ENCODE measurements at regions not wholly inside any gene's neighbourhood (a gene's known extent, or its start where the extent isn't known, plus 50 kb on each side); places are given as distances from the start of the nearest gene placed in this dataset.

DNA sequence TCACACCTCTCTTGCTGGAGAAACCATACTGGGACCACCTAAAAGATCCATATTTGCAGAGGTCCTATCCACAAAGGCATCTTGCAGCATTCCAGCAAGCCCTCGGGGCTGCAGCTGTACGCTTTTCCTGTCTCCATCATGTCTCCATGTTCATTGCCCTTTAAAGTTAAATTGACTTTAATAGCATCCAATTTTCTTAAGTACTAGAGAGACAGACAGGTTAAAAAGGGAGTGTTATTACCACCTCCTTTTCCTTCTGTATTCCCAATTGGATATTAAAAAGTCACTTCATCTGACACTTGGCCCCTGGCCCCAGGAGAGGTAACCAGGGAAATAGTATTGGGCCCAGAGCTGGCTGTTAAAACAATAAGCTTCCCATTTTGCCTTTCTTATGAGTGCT is 178.6 kb downstream of the UNC5CL start:
- Histone ChIP-seq H3K9ac (ENCODE audit: low read depth, low read length) (no peak overlapping the region), H3K27ac (ENCODE audit: low read depth, low read length) (no peak overlapping the region), H3K36me3 (ENCODE audit: control insufficient read depth, insufficient read depth, low read length) (no peaks in the 10 kb centered on the region), H3K9me3 (ENCODE audit: control insufficient read depth, insufficient read depth, low read length) (no peaks in the 10 kb centered on the region), H3K4me3 (ENCODE audit: low read depth, low read length) (no peak overlapping the region), H3K27me3 (ENCODE audit: control insufficient read depth, insufficient read depth, low read length) (0 out of 2 replicates have a peak, but pooled peaks cover 3% of the 10 kb centered on the region), H3K4me1 (ENCODE audit: control insufficient read depth, insufficient read depth, low read length) (no peaks in the 10 kb centered on the region)

DNA sequence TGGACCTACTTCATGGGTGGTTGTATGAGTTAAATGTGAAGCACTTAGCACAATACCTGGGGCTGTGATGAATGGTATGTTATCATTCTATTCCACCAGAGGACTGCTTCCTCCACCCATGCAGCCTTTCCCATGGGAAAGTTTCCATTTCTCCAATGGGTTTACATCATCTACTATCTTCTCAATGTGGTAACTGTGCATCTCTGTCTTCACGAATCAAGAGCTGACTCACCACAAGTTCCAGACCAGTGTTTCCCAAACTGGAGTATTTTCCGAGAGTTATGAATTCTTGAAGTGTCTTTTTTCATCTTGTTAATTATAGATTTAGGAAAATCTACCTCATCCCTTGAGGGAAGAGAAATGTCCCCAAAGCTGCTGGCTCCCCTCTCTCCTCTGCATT is 182.8 kb downstream of the UNC5CL start:
- no peak overlapping the region for H3K27ac ChIP-seq (ENCODE audit: low read depth, low read length)
- H3K4me3 ChIP-seq (ENCODE audit: low read depth, low read length): no peak overlapping the region
- no peaks in the 10 kb centered on the region for H3K4me1 ChIP-seq (ENCODE audit: control insufficient read depth, insufficient read depth, low read length)
- no peak overlapping the region for H3K9ac ChIP-seq (ENCODE audit: low read depth, low read length)
- H3K27me3 ChIP-seq (ENCODE audit: control insufficient read depth, insufficient read depth, low read length): 0 out of 2 replicates have a peak, but pooled peaks cover 3% of the 10 kb centered on the region
- H3K9me3 ChIP-seq (ENCODE audit: control insufficient read depth, insufficient read depth, low read length): no peaks in the 10 kb centered on the region
- H3K36me3 ChIP-seq (ENCODE audit: control insufficient read depth, insufficient read depth, low read length): no peaks in the 10 kb centered on the region

- Histone ChIP-seq H3K27ac (ENCODE audit: low read depth, low read length) (no peak overlapping the region), H3K27me3 (ENCODE audit: control insufficient read depth, insufficient read depth, low read length) (0 out of 2 replicates have a peak, but pooled peaks cover 3% of the 10 kb centered on the region), H3K4me1 (ENCODE audit: control insufficient read depth, insufficient read depth, low read length) (no peaks in the 10 kb centered on the region), H3K9me3 (ENCODE audit: control insufficient read depth, insufficient read depth, low read length) (no peaks in the 10 kb centered on the region), H3K36me3 (ENCODE audit: control insufficient read depth, insufficient read depth, low read length) (no peaks in the 10 kb centered on the region), H3K9ac (ENCODE audit: low read depth, low read length) (no peak overlapping the region), H3K4me3 (ENCODE audit: low read depth, low read length) (no peak overlapping the region)
Measured at GRCh38 chr6:40855168-40855880, 183.7 kb downstream of the UNC5CL start.

GRCh38 chr6:40854592-40854991 is 184.4 kb downstream of the UNC5CL start:
- H3K27me3 ChIP-seq (ENCODE audit: control insufficient read depth, insufficient read depth, low read length): 0 out of 2 replicates have a peak, but pooled peaks cover 3% of the 10 kb centered on the region
- no peak overlapping the region for H3K4me3 ChIP-seq (ENCODE audit: low read depth, low read length)
- no peaks in the 10 kb centered on the region for H3K9me3 ChIP-seq (ENCODE audit: control insufficient read depth, insufficient read depth, low read length)
- no peak overlapping the region for H3K27ac ChIP-seq (ENCODE audit: low read depth, low read length)
- no peak overlapping the region for H3K9ac ChIP-seq (ENCODE audit: low read depth, low read length)
- no peaks in the 10 kb centered on the region for H3K36me3 ChIP-seq (ENCODE audit: control insufficient read depth, insufficient read depth, low read length)
- H3K4me1 ChIP-seq (ENCODE audit: control insufficient read depth, insufficient read depth, low read length): no peaks in the 10 kb centered on the region

DNA sequence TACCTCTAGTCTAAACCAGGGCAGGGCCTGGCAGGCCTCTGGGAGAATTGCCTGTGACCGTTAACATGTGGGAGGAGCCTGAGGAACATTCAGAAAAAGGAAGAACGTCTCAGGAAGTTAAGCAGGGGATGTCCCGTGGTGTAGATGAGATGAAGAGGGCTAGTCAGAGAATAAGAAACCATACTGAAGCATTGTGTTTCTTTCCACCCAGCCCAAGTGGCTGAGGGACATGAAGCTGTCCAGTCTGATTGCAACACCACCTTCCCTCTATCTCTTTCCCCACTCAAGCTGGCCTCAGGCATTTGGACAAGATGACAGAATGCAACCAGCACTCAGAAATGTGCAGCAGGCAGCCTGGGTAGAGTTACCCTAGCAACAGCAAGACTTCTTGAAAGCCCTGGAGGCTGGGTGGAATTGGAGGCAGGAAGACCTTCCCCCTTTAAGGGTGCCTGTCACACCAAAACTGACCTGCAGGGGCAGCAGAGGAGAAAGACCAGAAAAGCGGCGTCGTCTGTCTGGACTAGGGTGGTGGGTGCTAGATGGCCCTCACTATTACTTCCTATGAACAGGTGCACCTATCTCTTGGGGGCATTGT is 186.1 kb downstream of the UNC5CL start:
- Histone ChIP-seq H3K9me3 (ENCODE audit: control insufficient read depth, insufficient read depth, low read length) (no peaks in the 10 kb centered on the region), H3K4me1 (ENCODE audit: control insufficient read depth, insufficient read depth, low read length) (no peaks in the 10 kb centered on the region), H3K9ac (ENCODE audit: low read depth, low read length) (no peak overlapping the region), H3K36me3 (ENCODE audit: control insufficient read depth, insufficient read depth, low read length) (no peaks in the 10 kb centered on the region), H3K27me3 (ENCODE audit: control insufficient read depth, insufficient read depth, low read length) (0 out of 2 replicates have a peak, but pooled peaks cover 3% of the 10 kb centered on the region), H3K27ac (ENCODE audit: low read depth, low read length) (no peak overlapping the region), H3K4me3 (ENCODE audit: low read depth, low read length) (no peak overlapping the region)

GRCh38 chr6:40849546-40849945 is 189.5 kb downstream of the UNC5CL start:
- H3K4me1 ChIP-seq (ENCODE audit: control insufficient read depth, insufficient read depth, low read length): no peaks in the 10 kb centered on the region
- no peak overlapping the region for H3K9ac ChIP-seq (ENCODE audit: low read depth, low read length)
- H3K27me3 ChIP-seq (ENCODE audit: control insufficient read depth, insufficient read depth, low read length): no peaks in the 10 kb centered on the region
- no peaks in the 10 kb centered on the region for H3K36me3 ChIP-seq (ENCODE audit: control insufficient read depth, insufficient read depth, low read length)
- H3K27ac ChIP-seq (ENCODE audit: low read depth, low read length): no peak overlapping the region
- no peaks in the 10 kb centered on the region for H3K9me3 ChIP-seq (ENCODE audit: control insufficient read depth, insufficient read depth, low read length)
- H3K4me3 ChIP-seq (ENCODE audit: low read depth, low read length): no peak overlapping the region

DNA sequence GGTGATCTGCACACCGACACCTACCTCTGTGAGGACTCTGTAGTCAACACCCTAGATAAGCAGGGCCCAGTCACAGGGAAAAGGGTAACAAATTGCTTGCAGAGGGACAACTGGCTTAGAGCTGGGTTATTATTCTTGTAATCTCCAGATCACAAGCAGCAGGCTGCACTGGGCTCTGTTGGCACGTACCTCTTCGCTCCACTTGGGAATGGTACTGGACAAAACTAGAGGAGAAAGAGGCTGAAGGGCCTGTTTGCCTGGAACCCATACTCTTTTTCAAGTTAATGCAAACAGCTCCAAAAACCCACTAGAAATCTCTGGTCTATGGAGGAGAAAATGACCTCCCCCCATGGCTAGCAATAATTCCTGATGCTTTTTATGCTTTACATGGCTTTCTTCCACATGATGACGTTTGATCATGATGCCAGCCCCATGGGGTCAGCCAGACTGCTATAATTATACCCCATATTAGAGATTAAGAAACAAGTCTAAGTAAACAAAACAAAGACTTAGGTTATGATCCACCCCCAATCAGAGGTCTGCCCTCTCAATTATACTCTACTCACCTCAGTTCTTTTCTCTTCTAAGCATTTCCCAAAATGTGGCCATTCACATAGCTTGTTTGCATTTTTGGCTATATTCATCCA is 190.0 kb downstream of the UNC5CL start:
- no peaks in the 10 kb centered on the region for H3K9me3 ChIP-seq (ENCODE audit: control insufficient read depth, insufficient read depth, low read length)
- H3K9ac ChIP-seq (ENCODE audit: low read depth, low read length): no peak overlapping the region
- no peak overlapping the region for H3K4me3 ChIP-seq (ENCODE audit: low read depth, low read length)
- H3K27ac ChIP-seq (ENCODE audit: low read depth, low read length): no peak overlapping the region
- H3K36me3 ChIP-seq (ENCODE audit: control insufficient read depth, insufficient read depth, low read length): no peaks in the 10 kb centered on the region
- H3K27me3 ChIP-seq (ENCODE audit: control insufficient read depth, insufficient read depth, low read length): no peaks in the 10 kb centered on the region
- H3K4me1 ChIP-seq (ENCODE audit: control insufficient read depth, insufficient read depth, low read length): no peaks in the 10 kb centered on the region

- no peaks in the 10 kb centered on the region for H3K9me3 ChIP-seq (ENCODE audit: control insufficient read depth, insufficient read depth, low read length)
- H3K36me3 ChIP-seq (ENCODE audit: control insufficient read depth, insufficient read depth, low read length): no peaks in the 10 kb centered on the region
- H3K27me3 ChIP-seq (ENCODE audit: control insufficient read depth, insufficient read depth, low read length): no peaks in the 10 kb centered on the region
- no peak overlapping the region for H3K4me3 ChIP-seq (ENCODE audit: low read depth, low read length)
- no peak overlapping the region for H3K9ac ChIP-seq (ENCODE audit: low read depth, low read length)
- no peak overlapping the region for H3K27ac ChIP-seq (ENCODE audit: low read depth, low read length)
- H3K4me1 ChIP-seq (ENCODE audit: control insufficient read depth, insufficient read depth, low read length): no peaks in the 10 kb centered on the region
Measured at GRCh38 chr6:40848038-40848437, 191.0 kb downstream of the UNC5CL start.

DNA sequence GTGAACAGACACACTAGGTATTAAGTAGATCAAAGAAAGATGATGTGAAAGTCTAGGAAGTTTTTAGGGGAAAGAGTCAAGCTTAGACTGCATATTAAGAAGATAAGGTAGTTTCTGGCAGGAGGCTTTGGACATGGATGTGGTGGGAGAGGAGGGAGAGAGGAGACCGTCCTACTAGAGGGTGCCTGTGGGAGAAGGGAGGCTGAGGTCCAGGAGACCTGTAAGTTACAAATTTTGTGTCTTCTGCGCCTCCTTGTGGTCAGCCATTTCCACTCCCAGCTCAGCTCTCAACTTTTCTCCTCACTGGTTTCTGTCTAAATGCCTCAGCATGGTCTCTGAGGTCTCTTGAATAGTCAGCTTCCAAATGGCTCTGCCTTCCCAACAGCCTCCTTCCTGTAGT is 193.5 kb downstream of the UNC5CL start:
- Histone ChIP-seq H3K27ac (ENCODE audit: low read depth, low read length) (no peak overlapping the region), H3K36me3 (ENCODE audit: control insufficient read depth, insufficient read depth, low read length) (no peaks in the 10 kb centered on the region), H3K4me1 (ENCODE audit: control insufficient read depth, insufficient read depth, low read length) (no peaks in the 10 kb centered on the region), H3K4me3 (ENCODE audit: low read depth, low read length) (no peak overlapping the region), H3K9ac (ENCODE audit: low read depth, low read length) (no peak overlapping the region), H3K9me3 (ENCODE audit: control insufficient read depth, insufficient read depth, low read length) (no peaks in the 10 kb centered on the region), H3K27me3 (ENCODE audit: control insufficient read depth, insufficient read depth, low read length) (no peaks in the 10 kb centered on the region)

GRCh38 chr6:40844246-40844645 is 194.8 kb downstream of the UNC5CL start:
- H3K4me1 ChIP-seq (ENCODE audit: control insufficient read depth, insufficient read depth, low read length): no peaks in the 10 kb centered on the region
- H3K4me3 ChIP-seq (ENCODE audit: low read depth, low read length): no peak overlapping the region
- no peaks in the 10 kb centered on the region for H3K27me3 ChIP-seq (ENCODE audit: control insufficient read depth, insufficient read depth, low read length)
- no peak overlapping the region for H3K27ac ChIP-seq (ENCODE audit: low read depth, low read length)
- H3K9ac ChIP-seq (ENCODE audit: low read depth, low read length): no peak overlapping the region
- H3K9me3 ChIP-seq (ENCODE audit: control insufficient read depth, insufficient read depth, low read length): no peaks in the 10 kb centered on the region
- H3K36me3 ChIP-seq (ENCODE audit: control insufficient read depth, insufficient read depth, low read length): no peaks in the 10 kb centered on the region

DNA sequence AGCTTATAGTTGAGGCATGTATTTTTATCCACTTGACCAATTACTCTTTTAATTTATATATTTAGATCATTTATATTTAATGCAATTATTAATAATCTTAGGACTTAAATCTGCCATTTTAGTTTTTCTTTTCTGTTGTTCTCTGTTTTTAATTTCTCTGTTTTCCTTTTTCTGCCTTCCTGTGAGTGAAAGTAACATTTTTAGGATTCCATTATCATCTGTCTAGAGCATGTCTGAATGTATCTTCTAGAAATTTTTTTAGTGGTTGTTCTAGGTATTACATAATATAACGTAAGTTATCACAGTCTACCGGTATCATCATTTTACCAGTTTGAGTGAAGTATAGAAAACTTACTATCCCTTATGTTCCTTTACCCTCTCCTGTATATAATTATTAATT is 197.3 kb downstream of the UNC5CL start:
- no peak overlapping the region for H3K27ac ChIP-seq (ENCODE audit: low read depth, low read length)
- H3K4me1 ChIP-seq (ENCODE audit: control insufficient read depth, insufficient read depth, low read length): no peaks in the 10 kb centered on the region
- H3K27me3 ChIP-seq (ENCODE audit: control insufficient read depth, insufficient read depth, low read length): no peaks in the 10 kb centered on the region
- no peaks in the 10 kb centered on the region for H3K36me3 ChIP-seq (ENCODE audit: control insufficient read depth, insufficient read depth, low read length)
- H3K9me3 ChIP-seq (ENCODE audit: control insufficient read depth, insufficient read depth, low read length): no peaks in the 10 kb centered on the region
- H3K4me3 ChIP-seq (ENCODE audit: low read depth, low read length): no peak overlapping the region
- no peak overlapping the region for H3K9ac ChIP-seq (ENCODE audit: low read depth, low read length)
